GM19324 (cell line): ENCODE measurements at regions not wholly inside any gene's neighbourhood (a gene's known extent, or its start where the extent isn't known, plus 50 kb on each side); places are given as distances from the start of the nearest gene placed in this dataset.

Experiments
- ATAC-seq: cut with Tn5 transposase; IDR thresholded peaks from one replicate; pipeline ENCODE4 v1.9.1; 2021; ENCODE audit warnings: mild to moderate bottlenecking, moderate library complexity; ENCODE audit not compliant: unreplicated experiment, low FRiP score

- no peak for ATAC-seq
These were observed 80.1 kb upstream of the E2F8 start for GRCh38 chr11:19320827-19321226.

- ATAC-seq, result no peak
These were observed 75.7 kb upstream of the E2F8 start for GRCh38 chr11:19316434-19316833.

DNA sequence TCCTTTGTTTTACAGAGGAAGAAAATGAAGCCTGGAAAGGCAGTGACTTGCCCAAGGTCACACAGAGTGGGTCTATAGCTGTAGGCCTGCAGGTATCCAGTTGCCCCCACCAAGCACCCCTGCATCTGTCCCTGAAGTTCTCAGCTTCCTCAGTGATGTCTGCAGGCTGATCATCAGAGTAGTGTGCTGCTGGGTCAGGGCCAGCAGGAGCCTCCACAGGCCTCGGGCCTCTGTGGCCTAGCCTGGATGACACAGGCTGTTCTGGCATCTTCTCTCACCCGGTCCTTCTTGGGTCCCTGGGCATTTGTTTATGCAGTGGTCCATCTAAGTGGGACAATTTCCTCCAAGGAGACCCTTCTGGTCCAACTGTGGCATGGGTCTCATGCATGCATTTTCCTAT, 74.8 kb upstream of the E2F8 start:
- ATAC-seq, result no peak

DNA sequence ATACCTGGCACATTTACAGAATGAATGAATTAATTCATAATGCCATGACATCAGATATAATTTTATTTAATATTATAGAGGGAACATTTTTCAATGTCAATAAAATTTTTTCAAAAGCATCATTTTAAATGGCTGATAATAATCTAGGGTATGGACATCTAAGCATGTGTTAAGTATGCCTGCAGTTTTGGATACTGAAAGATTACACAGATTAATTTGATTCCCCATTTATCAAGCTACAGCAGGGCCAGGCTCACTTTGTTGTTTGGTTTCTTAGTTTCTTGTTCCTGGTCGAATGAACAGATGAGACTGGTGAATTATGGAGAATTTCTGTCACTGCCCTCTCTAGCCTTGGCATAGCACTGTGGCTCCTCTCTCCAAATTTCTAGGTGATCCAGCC, 72.4 kb upstream of the E2F8 start:
- no peak for ATAC-seq

DNA sequence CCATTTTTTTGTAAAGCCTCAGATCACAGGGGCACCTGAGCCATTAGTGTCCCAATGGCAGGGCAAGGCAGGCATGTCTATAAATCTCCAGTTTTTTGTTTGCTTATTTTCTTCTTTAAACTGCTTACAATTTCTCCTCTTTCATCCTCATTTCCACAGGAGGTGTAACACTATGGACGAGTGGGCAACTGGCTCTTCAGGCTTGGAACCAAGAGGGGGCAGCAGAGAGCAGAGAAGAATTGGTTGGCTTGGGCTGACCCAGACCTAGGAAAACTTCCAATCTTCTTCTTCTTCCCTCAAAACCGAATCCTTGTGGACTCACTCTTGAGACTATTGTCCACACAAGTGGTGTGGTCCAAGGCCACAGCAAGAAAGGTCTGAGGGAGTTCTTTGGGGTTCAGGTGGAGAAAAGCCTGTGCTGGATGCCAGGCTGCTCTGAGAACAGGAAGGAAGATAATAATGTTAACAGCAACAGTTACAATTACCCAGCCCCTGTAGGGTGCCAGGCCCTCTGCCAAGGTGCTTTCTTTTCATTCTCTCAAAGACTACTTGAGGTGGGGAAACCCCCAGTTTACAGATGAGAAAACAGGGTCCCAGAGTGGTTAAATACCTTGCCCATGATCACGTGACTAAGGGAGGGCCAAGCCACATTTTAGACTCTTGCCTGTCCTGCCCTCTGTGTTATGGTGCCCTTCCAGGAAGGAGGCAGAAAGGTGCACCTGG, 70.7 kb upstream of the E2F8 start:
- no peak for ATAC-seq

DNA sequence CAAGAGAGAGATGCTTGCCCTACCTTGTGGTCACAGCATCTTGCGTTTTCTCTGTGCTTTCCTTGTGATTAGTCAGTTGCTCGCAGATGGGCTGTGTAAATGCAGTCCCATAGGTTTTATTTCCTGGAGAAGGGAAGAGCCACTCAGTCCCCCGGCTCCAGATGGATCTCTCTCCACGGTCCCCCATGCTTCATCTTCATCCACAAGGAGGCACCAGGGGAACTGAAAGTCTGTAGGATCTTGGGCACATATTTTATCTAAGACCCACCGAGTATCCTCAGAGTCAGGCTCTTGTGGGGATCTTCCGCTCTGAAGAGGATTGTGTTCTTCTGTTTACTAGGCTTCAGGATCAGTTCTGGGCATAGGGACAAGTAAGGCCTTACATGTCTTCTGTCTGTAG, 66.8 kb upstream of the E2F8 start:
- ATAC-seq, result no peak

DNA sequence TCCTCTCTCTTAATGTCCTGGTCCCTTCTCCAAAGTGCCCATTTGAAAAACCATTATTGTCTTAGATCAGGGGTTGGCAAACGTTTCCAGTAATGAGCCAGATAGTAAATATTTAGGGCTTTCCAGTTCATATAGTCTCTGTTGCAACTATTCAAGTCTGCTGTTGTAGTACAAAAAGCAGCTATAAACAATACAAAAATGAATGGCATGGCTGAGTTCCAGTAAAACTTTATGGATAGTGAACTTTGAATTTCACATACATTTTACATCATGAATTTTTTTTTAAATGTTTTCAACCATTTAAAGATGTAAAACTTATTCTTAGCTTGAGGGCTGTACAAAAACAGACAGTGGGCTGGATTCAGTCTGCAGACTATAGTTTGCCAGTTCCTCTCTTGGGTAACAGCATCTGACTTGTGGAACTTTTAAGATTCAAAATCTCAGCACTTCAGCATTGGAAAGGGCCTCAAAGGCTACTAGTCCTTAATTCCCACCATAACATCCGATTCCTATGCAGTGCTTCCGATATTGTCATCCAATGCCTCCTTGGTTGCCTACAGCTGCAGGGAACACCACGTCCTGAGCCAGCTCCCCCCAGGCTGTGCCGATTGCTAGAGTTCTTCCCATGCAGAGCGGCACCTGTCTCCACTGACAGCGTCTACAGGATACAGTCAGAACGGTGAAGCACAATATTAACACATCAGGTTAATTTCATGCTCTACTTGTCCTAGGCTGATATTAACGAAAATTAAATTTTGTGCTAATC, 65.6 kb upstream of the E2F8 start:
- ATAC-seq, result no peak

DNA sequence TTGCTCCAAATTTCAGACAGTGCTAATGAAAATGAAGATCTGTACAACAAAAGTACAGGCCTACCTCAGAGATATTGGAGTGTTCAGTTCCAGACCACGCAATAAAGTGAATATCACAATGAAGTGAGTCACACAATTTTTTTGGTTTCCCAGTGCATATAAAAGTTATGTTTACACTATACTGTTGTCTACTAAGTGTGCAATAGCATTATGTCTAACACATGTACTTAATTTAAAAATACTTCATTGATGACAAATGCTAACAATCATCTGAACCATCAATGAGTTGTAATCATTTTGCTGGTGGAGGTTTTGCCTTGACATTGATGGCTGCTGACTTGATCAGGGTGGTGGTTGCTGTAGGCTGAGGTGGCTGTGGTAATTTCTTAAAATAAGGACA, 60.6 kb upstream of the E2F8 start:
- ATAC-seq, result no peak

GRCh38 chr11:19294444-19294843, 53.7 kb upstream of the E2F8 start:
- ATAC-seq, result no peak

DNA sequence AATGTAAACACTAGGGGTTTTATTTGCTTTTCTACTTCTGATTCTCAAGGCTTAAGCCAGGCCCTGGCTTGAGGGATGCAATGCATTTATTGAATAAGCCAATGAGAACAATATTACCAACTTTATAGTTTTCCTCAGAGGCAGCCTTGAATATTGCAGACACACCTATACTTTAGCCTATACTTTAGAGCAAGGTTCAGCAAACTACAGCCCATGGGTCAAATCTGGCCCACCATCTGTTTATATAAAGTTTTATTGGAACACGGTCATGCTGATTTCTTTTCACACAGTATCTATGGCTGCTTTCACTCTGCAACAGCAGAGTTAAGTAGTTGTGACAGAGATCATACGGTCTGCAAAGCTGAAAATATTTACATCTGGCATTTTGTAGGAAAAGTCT, 50.3 kb upstream of the E2F8 start:
- no peak for ATAC-seq
